Omental fat pad (tissue), 3 donors: ENCODE measurements at regions not wholly inside any gene's neighbourhood (a gene's known extent, or its start where the extent isn't known, plus 50 kb on each side); places are given as distances from the start of the nearest gene placed in this dataset.

Experiments
- ATAC-seq: fragments of 150-250 bp; one replicate; pipeline ENCODE4 v1.9.1; 2016; ENCODE audit warnings: mild to moderate bottlenecking, moderate library complexity; ENCODE audit not compliant: low FRiP score
- DNase-seq: peaks from one replicate; pipeline ENCODE4 v3.0.0-alpha.2; 2019; ENCODE audit warnings: low spot score
- TF ChIP-seq, protein P1 (sequence below), 3 donors: fragments of 450-650 bp; IDR thresholded peaks; one replicate each; pipeline ENCODE4 v1.5.1; 2016 to 2017; ENCODE audit warnings: antibody characterized with exemption in 3 of 3, mild to moderate bottlenecking in 3 of 3, moderate library complexity in 2 of 3

DNA sequence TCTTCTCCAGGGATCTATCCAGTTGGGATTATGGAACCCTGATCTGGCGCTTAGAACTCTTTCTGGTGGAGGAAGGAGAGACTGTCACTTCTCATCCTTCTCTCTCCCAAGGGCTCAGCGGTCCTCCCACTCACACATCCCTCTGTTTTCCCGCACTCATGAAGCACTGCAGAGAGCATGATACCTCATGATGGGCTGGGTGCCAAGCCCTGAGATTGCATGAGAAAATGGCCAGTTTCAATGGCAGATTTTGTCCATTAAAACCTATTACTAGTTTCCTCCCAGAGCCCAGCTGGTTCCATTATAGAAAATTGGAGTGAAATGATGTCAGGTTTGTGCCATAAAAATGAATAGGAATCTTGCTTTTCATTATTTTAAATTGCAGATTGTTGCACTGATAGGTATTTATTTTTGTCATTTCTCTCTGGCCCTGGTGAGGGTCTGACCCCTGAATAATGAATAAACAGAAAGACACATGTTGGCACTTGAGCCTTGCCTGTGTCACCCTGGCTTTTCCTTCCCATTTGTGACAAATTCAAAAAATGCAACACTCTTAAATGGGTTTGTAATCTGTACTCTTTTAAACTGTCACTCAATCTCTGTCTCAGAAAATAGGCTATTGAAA is 1151.1 kb downstream of the TYW1 start:
- TF ChIP-seq, protein P1, sequence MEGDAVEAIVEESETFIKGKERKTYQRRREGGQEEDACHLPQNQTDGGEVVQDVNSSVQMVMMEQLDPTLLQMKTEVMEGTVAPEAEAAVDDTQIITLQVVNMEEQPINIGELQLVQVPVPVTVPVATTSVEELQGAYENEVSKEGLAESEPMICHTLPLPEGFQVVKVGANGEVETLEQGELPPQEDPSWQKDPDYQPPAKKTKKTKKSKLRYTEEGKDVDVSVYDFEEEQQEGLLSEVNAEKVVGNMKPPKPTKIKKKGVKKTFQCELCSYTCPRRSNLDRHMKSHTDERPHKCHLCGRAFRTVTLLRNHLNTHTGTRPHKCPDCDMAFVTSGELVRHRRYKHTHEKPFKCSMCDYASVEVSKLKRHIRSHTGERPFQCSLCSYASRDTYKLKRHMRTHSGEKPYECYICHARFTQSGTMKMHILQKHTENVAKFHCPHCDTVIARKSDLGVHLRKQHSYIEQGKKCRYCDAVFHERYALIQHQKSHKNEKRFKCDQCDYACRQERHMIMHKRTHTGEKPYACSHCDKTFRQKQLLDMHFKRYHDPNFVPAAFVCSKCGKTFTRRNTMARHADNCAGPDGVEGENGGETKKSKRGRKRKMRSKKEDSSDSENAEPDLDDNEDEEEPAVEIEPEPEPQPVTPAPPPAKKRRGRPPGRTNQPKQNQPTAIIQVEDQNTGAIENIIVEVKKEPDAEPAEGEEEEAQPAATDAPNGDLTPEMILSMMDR (IDR thresholded peaks at IDR 0.05) = no peak
- ATAC-seq = no peak
- no peak for DNase-seq

- ATAC-seq (no peak), DNase-seq (no peak)
- TF ChIP-seq, protein P1 (IDR thresholded peaks at IDR 0.05) = no peak
These were observed 1151.8 kb downstream of the TYW1 start for GRCh38 chr7:68148440-68148839.

DNA sequence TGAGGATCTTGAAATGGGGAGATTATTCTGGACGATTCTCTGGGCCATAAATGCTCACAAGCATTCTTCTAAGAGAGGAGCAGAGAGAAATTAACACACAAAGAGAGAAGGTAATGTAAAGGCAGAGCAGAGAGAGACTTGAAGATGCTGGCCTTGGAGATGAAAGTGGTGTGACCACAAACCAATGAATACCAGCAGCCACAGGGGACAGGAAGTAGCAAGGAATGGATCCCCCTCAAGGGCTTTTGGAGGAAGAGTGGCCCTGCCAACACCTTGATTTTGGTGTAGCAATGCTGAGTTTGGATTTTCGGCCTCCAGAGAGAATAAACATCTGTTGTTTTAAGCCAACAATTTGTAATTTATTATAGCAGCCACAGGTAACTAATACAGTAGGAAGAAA is 1155.6 kb downstream of the TYW1 start:
- no peak for ATAC-seq
- no peak for DNase-seq
- TF ChIP-seq, protein P1 (IDR thresholded peaks at IDR 0.05) = no peak

DNA sequence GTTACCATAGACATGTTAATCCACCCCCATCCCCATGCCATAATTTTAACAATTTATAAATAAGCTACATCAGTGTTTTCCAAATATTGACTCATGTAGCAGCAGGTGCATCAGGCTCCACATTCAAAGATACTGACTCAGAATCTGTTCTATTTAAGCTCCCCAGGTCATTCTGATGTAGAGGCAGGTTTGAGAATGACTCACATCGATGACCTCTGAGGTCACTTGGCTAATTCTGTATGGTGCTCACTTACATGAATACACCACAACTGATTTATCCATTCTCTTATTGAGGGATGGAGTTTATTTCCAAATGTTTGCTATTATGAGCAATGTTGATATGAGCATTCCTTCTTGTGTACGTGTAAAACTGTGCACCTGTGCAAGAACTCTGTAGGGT is 1159.0 kb downstream of the TYW1 start:
- DNase-seq (no peak), ATAC-seq (no peak)
- TF ChIP-seq, protein P1 (IDR thresholded peaks at IDR 0.05) = no peak

- DNase-seq (no peak), ATAC-seq (no peak)
- TF ChIP-seq, protein P1 (IDR thresholded peaks at IDR 0.05) = no peak
These were observed 1162.2 kb downstream of the TYW1 start for GRCh38 chr7:68158686-68159295.

GRCh38 chr7:68162712-68163111 is 1166.1 kb downstream of the TYW1 start:
- DNase-seq (no peak), ATAC-seq (no peak)
- TF ChIP-seq, protein P1 (IDR thresholded peaks at IDR 0.05) = no peak

- DNase-seq (no peak), ATAC-seq (no peak)
- TF ChIP-seq, protein P1 (IDR thresholded peaks at IDR 0.05) = no peak
These were observed 1169.9 kb downstream of the TYW1 start for GRCh38 chr7:68166525-68166924.
